Smooth muscle cell (in vitro differentiated cells): ENCODE measurements at regions not wholly inside any gene's neighbourhood (a gene's known extent, or its start where the extent isn't known, plus 50 kb on each side); places are given as distances from the start of the nearest gene placed in this dataset.

Experiments
- DNase-seq: peaks from one replicate; lab custom pipeline; 2025; ENCODE audit not compliant: unreplicated experiment; lab: John Stamatoyannopoulos, UW
- H2AFZ ChIP-seq: fragments of 200-600 bp; sonication (generic); 2 replicates; pipeline ENCODE4 v1.6.0; 2016; ENCODE audit warnings: antibody characterized with exemption, low read depth, mild to moderate bottlenecking
- H3F3A ChIP-seq: fragments of 200-600 bp; sonication (generic); 2 replicates; pipeline ENCODE4 v1.6.0; 2017; ENCODE audit warnings: antibody characterized with exemption, low read depth
- H3K27ac ChIP-seq: fragments of 200-600 bp; sonication (generic); 2 replicates; pipeline ENCODE4 v1.5.1; 2016; ENCODE audit warnings: low read depth, mild to moderate bottlenecking
- H3K27me3 ChIP-seq: fragments of 200-600 bp; sonication (generic); 2 replicates; pipeline ENCODE4 v1.6.1; 2016; ENCODE audit warnings: low read depth, mild to moderate bottlenecking
- H3K36me3 ChIP-seq: fragments of 200-600 bp; sonication (generic); 2 replicates; pipeline ENCODE4 v1.5.1; 2016; ENCODE audit warnings: low read depth
- H3K4me1 ChIP-seq: fragments of 200-600 bp; sonication (generic); 2 replicates; pipeline ENCODE4 v1.5.1; 2016; ENCODE audit warnings: low read depth
- H3K4me2 ChIP-seq: fragments of 200-600 bp; sonication (generic); 2 replicates; pipeline ENCODE4 v1.6.0; 2016; ENCODE audit warnings: mild to moderate bottlenecking
- H3K4me3 ChIP-seq: fragments of 200-600 bp; sonication (generic); 2 replicates; pipeline ENCODE4 v1.5.1; 2016; ENCODE audit warnings: mild to moderate bottlenecking
- H3K79me2 ChIP-seq: fragments of 200-600 bp; sonication (generic); 2 replicates; pipeline ENCODE4 v1.6.0; 2016; ENCODE audit warnings: low read depth, mild to moderate bottlenecking
- H3K9ac ChIP-seq: fragments of 200-600 bp; sonication (generic); 2 replicates; pipeline ENCODE4 v1.6.0; 2016; ENCODE audit warnings: low read depth
- H3K9me3 ChIP-seq: fragments of 200-600 bp; sonication (generic); replicated peaks from 2 replicates; pipeline ENCODE4 v1.5.1; 2016; ENCODE audit warnings: low read depth
- H4K20me1 ChIP-seq: fragments of 200-600 bp; sonication (generic); 2 replicates; pipeline ENCODE4 v1.6.0; 2016; ENCODE audit warnings: low read depth
- CTCF ChIP-seq: fragments of 200-600 bp; sonication (generic); IDR thresholded peaks from 2 replicates; pipeline ENCODE4 v1.5.1; 2017; ENCODE audit warnings: borderline replicate concordance, mild to moderate bottlenecking, antibody characterized with exemption; ENCODE audit not compliant: insufficient read depth, poor library complexity, severe bottlenecking
- WGBS: methylation state at CpG from one replicate; pipeline ENCODE4 v1.1.7; 2016; ENCODE audit warnings: low lambda C conversion rate; 5-methylcytosine and 5-hydroxymethylcytosine counted together

- no peaks in the 10 kb centered on the region for H3K4me1 ChIP-seq
- H3K9me3 ChIP-seq, result no peaks in the 10 kb centered on the region
- H3K36me3 ChIP-seq, result no peaks in the 10 kb centered on the region
- no peak overlapping the region for H2AFZ ChIP-seq
- no peak overlapping the region for H3K9ac ChIP-seq
- H3K4me3 ChIP-seq, result no peak overlapping the region
- no peaks in the 10 kb centered on the region for H4K20me1 ChIP-seq
- peak; percentile 7 for TF ChIP-seq CTCF
- 95% methylated on average over 6 of the region's 6 CpGs for WGBS
- H3K27me3 ChIP-seq, result no peaks in the 10 kb centered on the region
- H3K27ac ChIP-seq, result no peak overlapping the region
- DNase-seq, result no peak
- H3K4me2 ChIP-seq, result no peak overlapping the region
- H3F3A ChIP-seq, result no peaks in the 10 kb centered on the region
- no peaks in the 10 kb centered on the region for H3K79me2 ChIP-seq
Measured at GRCh38 chr9:91004484-91004883, 202.9 kb downstream of the SYK start.

- H3K9me3 ChIP-seq, result no peaks in the 10 kb centered on the region
- TF ChIP-seq CTCF, result no peak
- no peak overlapping the region for H3K4me2 ChIP-seq
- DNase-seq, result no peak
- H4K20me1 ChIP-seq, result no peaks in the 10 kb centered on the region
- no peaks in the 10 kb centered on the region for H3K36me3 ChIP-seq
- H2AFZ ChIP-seq, result no peak overlapping the region
- no peak overlapping the region for H3K4me3 ChIP-seq
- WGBS, result 78% methylated on average over 4 of the region's 4 CpGs
- no peaks in the 10 kb centered on the region for H3F3A ChIP-seq
- H3K9ac ChIP-seq, result no peak overlapping the region
- H3K27me3 ChIP-seq, result no peaks in the 10 kb centered on the region
- H3K27ac ChIP-seq, result no peak overlapping the region
- H3K79me2 ChIP-seq, result no peaks in the 10 kb centered on the region
- H3K4me1 ChIP-seq, result no peaks in the 10 kb centered on the region
Measured at GRCh38 chr9:91004992-91005391, 203.4 kb downstream of the SYK start.

- Histone ChIP-seq H2AFZ (no peak overlapping the region), H3K9ac (no peak overlapping the region), H3K9me3 (no peaks in the 10 kb centered on the region), H3K27me3 (no peaks in the 10 kb centered on the region), H3K27ac (no peak overlapping the region), H4K20me1 (no peaks in the 10 kb centered on the region), H3K4me2 (no peak overlapping the region), H3K4me1 (no peaks in the 10 kb centered on the region), H3K79me2 (no peaks in the 10 kb centered on the region), H3K36me3 (no peaks in the 10 kb centered on the region), H3K4me3 (no peak overlapping the region), H3F3A (no peaks in the 10 kb centered on the region)
- TF ChIP-seq CTCF, result no peak
- WGBS, result 91% methylated on average over 3 of the region's 3 CpGs
- DNase-seq, result no peak
Measured at GRCh38 chr9:91006046-91006445, 204.4 kb downstream of the SYK start.

- DNase-seq, result no peak
- H3K9ac ChIP-seq, result no peak overlapping the region
- no peak for TF ChIP-seq CTCF
- H3K9me3 ChIP-seq, result no peaks in the 10 kb centered on the region
- H3K4me3 ChIP-seq, result no peak overlapping the region
- H3K4me1 ChIP-seq, result no peaks in the 10 kb centered on the region
- H3K27ac ChIP-seq, result no peak overlapping the region
- no peak overlapping the region for H2AFZ ChIP-seq
- H3K4me2 ChIP-seq, result no peak overlapping the region
- 98% methylated on average over 3 of the region's 3 CpGs for WGBS
- no peaks in the 10 kb centered on the region for H3K27me3 ChIP-seq
- H3K79me2 ChIP-seq, result no peaks in the 10 kb centered on the region
- H4K20me1 ChIP-seq, result no peaks in the 10 kb centered on the region
- no peaks in the 10 kb centered on the region for H3K36me3 ChIP-seq
- no peaks in the 10 kb centered on the region for H3F3A ChIP-seq
Measured at GRCh38 chr9:91008568-91008967, 206.9 kb downstream of the SYK start.
